Peyer's patch (tissue), 4 donors: ENCODE measurements at regions not wholly inside any gene's neighbourhood (a gene's known extent, or its start where the extent isn't known, plus 50 kb on each side); places are given as distances from the start of the nearest gene placed in this dataset.

Source experiments
- POLR2A ChIP-seq, 2 donors: fragments of 450-650 bp; IDR thresholded peaks; one replicate each; pipeline ENCODE4 v1.5.1; 2017; ENCODE audit warnings: antibody characterized with exemption in 2 of 2, mild to moderate bottlenecking in 2 of 2, moderate library complexity in 2 of 2
- TF ChIP-seq, protein P1 (sequence below), 6 experiments: fragments of 450-650 bp in 4 of 6; fragments of 200-600 bp in 2 of 6; sonication (generic) in 1 of 6; IDR thresholded peaks; one replicate each; pipeline ENCODE4 v1.5.1; 2017 to 2019; ENCODE audit warnings: antibody characterized with exemption in 6 of 6, mild to moderate bottlenecking in 3 of 6, moderate library complexity in 1 of 6

DNA sequence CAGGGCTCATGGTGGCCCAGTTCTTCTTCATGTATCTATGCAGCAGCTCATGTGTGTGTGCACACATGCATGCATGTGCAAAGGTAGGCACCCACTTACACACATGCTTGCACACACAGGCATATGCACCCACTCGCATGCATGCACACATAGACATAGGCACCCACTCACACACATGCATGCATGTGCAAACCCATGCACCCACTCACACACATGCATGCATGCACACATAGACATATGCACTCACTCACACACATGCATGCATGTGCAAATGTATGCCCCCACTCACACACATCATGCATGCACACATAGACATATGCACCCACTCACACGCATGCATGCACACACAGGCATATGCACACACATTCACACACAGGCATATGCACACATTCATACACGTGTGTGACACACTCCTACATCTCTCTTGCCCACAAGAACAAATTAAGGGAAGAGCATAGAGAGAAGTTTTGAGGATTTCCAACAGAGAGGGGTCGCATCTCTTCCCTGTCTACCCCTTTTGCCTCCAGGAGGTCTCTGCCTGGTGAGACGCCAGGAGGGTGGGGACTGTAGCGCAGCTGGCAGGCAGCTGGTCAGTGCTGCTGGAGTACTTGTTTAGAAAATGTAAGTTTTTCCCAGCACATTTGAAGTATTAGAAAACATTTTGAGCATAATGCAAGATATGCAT, 63.9 kb upstream of the ARHGEF7 start:
- TF ChIP-seq, protein P1, sequence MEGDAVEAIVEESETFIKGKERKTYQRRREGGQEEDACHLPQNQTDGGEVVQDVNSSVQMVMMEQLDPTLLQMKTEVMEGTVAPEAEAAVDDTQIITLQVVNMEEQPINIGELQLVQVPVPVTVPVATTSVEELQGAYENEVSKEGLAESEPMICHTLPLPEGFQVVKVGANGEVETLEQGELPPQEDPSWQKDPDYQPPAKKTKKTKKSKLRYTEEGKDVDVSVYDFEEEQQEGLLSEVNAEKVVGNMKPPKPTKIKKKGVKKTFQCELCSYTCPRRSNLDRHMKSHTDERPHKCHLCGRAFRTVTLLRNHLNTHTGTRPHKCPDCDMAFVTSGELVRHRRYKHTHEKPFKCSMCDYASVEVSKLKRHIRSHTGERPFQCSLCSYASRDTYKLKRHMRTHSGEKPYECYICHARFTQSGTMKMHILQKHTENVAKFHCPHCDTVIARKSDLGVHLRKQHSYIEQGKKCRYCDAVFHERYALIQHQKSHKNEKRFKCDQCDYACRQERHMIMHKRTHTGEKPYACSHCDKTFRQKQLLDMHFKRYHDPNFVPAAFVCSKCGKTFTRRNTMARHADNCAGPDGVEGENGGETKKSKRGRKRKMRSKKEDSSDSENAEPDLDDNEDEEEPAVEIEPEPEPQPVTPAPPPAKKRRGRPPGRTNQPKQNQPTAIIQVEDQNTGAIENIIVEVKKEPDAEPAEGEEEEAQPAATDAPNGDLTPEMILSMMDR (IDR thresholded peaks at IDR 0.05), result no peak
- no peak for TF ChIP-seq POLR2A (IDR thresholded peaks at IDR 0.05)
